GM19351 (cell line): ENCODE measurements at regions not wholly inside any gene's neighbourhood (a gene's known extent, or its start where the extent isn't known, plus 50 kb on each side); places are given as distances from the start of the nearest gene placed in this dataset.
A peak's percentile ranks its signal among the peaks of the same experiment; 100 is the strongest.
"Not testable (repeated sequence)": the region's sequence is repeated elsewhere in the genome, so short reads cannot be mapped to it uniquely, and the experiment has no call there.

Source experiments
- ATAC-seq: cut with Tn5 transposase; IDR thresholded peaks from one replicate; pipeline ENCODE4 v1.9.1; 2021; ENCODE audit warnings: mild to moderate bottlenecking, moderate library complexity; ENCODE audit not compliant: unreplicated experiment

GRCh38 chr2:122261911-122262310 is 506.5 kb downstream of the TSN start:
- no peak for ATAC-seq

- ATAC-seq: no peak
These were observed 508.3 kb downstream of the TSN start for GRCh38 chr2:122263746-122264145.

- no peak for ATAC-seq
These were observed 511.2 kb downstream of the TSN start for GRCh38 chr2:122266636-122267035.

GRCh38 chr2:122267947-122268346 is 512.5 kb downstream of the TSN start:
- no peak for ATAC-seq

- ATAC-seq: no peak
These were observed 518.5 kb downstream of the TSN start for GRCh38 chr2:122273785-122274419.

- ATAC-seq: no peak
These were observed 522.5 kb downstream of the TSN start for GRCh38 chr2:122277956-122278355.

GRCh38 chr2:122300758-122301157 is 545.3 kb downstream of the TSN start:
- no peak for ATAC-seq

GRCh38 chr2:122307763-122308162 is 552.3 kb downstream of the TSN start:
- no peak for ATAC-seq

- ATAC-seq: no peak
These were observed 559.9 kb downstream of the TSN start for GRCh38 chr2:122315306-122315705.

- no peak for ATAC-seq
These were observed 564.2 kb downstream of the TSN start for GRCh38 chr2:122319539-122320132.

GRCh38 chr2:122322815-122323214 is 567.4 kb downstream of the TSN start:
- no peak for ATAC-seq

- ATAC-seq: no peak
These were observed 568.5 kb downstream of the TSN start for GRCh38 chr2:122323927-122324326.

- ATAC-seq: no peak
These were observed 571.0 kb downstream of the TSN start for GRCh38 chr2:122326471-122326870.

- ATAC-seq: no peak
These were observed 573.4 kb downstream of the TSN start for GRCh38 chr2:122328816-122329215.

- ATAC-seq: no peak
These were observed 573.8 kb downstream of the TSN start for GRCh38 chr2:122329278-122329677.

GRCh38 chr2:122333932-122334331 is 578.5 kb downstream of the TSN start:
- no peak for ATAC-seq

- ATAC-seq: no peak
These were observed 582.5 kb downstream of the TSN start for GRCh38 chr2:122338000-122338399.

- peak; percentile 96 for ATAC-seq
These were observed 584.8 kb downstream of the TSN start for GRCh38 chr2:122340246-122340645.

- ATAC-seq: no peak
These were observed 585.6 kb downstream of the TSN start for GRCh38 chr2:122341007-122341406.

GRCh38 chr2:122352151-122352550 is 596.7 kb downstream of the TSN start:
- ATAC-seq: not testable (repeated sequence)

GRCh38 chr2:122357998-122358397 is 602.5 kb downstream of the TSN start:
- ATAC-seq: no peak

- ATAC-seq: no peak
These were observed 603.3 kb downstream of the TSN start for GRCh38 chr2:122358729-122359128.

- ATAC-seq: no peak
These were observed 608.4 kb downstream of the TSN start for GRCh38 chr2:122363885-122364284.
